GM19025 (cell line): ENCODE measurements at regions not wholly inside any gene's neighbourhood (a gene's known extent, or its start where the extent isn't known, plus 50 kb on each side); places are given as distances from the start of the nearest gene placed in this dataset.

Experiments used
- ATAC-seq: cut with Tn5 transposase; IDR thresholded peaks from one replicate; pipeline ENCODE4 v1.9.1; 2021; ENCODE audit warnings: mild to moderate bottlenecking, low read depth, moderate library complexity; ENCODE audit not compliant: unreplicated experiment

DNA sequence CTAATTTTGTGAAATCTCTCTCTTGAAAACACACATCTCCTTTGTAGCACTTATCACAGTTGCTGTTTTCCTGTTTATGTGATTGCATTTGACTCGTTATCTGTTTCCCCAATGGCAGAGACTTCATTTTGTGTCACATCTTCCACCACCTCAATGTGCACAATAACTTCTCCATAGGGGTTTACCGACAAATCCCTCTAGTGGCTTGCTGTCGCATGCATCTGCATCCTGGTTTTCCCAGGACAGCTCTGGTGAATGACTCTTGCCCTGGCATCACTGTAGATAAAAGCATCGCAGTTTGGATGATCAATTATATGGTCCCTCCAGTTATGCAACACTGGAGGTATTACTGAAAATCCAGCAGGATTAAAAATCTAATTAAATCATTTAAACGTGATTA, 206.5 kb upstream of the BTBD3 start:
- ATAC-seq = no peak

- ATAC-seq = no peak
Measured at GRCh38 chr20:11712639-11713160, 205.0 kb upstream of the BTBD3 start.

GRCh38 chr20:11714886-11715285, 202.8 kb upstream of the BTBD3 start:
- ATAC-seq = no peak

DNA sequence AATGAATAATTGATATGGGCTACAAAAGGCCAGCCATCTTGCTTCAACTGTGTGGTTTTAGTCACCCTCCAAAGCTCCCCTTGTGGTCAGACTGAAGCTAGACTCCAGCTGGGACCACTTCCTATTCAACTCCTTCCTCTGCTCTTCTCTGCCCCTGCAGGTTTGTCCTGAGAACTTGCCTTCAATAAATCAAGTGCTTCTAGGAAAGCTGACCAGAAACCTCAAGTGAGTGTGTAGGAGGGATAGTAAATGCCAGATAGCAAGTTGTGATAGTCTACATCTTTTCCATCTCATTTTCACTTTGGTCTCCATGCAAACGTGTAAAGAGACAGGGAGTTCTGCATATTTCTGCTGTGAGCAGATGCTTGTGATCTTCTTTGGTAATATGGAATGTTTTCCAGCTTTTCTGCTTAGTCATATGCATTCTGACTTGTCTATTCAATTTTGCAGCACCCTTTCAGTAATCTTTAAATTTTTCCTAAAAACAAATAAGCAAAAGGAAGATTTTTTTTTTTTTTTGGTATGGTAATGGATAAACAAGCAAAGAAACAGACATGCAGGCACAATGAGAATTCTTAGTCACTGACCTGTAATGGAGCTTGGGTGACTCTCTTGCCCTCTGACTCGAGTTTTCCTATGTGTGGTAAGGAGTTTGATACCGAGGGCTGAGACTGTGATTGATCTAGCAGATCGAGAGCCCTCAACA, 201.3 kb upstream of the BTBD3 start:
- ATAC-seq = no peak

- ATAC-seq = no peak
Measured at GRCh38 chr20:11716945-11717248, 200.8 kb upstream of the BTBD3 start.

DNA sequence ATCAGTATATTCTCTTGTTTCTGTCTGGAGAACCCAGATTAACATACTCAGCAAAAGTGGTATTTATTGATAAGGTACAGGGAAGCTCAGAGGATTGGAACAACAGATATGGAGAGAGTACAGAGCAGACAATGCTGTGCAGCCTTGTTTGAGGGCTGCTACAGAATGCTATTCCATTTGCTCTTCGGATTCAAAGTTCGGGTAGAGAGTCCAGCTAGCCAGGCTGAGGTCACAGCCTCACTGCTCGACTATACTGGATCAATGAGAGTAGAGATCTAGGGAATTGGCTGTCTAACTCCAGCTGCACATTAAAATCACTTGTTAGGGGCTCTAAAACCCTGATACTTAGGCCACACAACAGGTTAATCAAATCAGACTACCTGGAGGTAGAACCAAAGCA, 200.1 kb upstream of the BTBD3 start:
- ATAC-seq = no peak

- no peak for ATAC-seq
Measured at GRCh38 chr20:11718474-11719094, 199.1 kb upstream of the BTBD3 start.

DNA sequence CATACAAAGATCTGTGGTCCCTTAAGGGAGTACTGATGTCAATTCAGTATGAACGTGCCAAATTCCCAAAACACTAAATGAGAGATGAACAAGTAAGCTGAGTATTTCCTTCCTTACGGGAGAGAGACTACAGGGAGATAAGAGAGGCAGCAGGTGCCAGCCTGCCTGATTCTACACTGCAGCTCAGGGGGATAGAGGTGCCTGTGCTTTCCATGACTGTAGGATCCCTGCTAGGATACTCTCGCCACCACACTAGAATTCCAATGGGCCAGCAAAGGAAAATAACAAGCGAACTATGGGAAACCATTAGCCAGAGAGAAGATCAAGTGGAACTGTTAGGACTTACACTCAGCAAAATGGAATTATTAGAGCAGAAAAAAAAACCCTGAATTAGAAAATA, 198.5 kb upstream of the BTBD3 start:
- ATAC-seq = no peak

DNA sequence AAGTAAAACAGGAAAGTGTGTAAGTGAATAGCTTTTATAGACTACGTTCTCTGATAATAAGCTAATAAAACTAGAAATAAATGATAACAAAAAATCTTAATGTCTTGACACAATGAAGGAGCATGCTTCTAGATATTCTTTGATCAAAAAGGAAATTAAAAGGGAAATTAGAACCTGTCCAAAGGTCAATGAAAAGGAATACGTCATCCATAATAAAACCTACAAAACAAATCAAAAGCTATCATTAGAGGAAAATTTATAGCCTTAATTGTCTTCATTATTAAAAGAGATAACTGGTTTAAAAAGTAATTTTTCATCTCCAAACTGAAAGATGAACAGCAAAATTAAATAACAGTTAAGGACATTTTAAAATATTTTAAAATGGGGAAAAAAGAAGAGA, 196.3 kb upstream of the BTBD3 start:
- no peak for ATAC-seq

DNA sequence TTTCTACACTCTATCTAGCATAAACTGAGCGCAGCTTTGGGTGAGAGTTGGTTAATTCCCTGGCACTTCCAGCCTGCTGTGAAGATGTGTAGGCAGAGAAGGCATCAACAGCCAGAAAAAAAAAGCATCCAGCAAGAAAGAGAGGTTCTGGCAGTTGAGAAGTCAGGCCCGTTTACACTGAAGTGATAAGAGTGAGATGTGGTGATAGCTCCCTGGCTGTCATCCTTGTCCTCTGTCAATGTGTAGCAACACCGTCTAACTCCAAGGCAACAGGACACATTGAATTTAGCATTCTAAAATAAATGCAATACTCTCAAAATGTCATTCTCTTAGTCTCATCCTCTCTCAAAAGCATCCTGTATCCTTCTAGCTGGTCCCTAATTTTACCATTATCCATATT, 193.6 kb upstream of the BTBD3 start:
- no peak for ATAC-seq

GRCh38 chr20:11726026-11726425, 191.7 kb upstream of the BTBD3 start:
- ATAC-seq = no peak

DNA sequence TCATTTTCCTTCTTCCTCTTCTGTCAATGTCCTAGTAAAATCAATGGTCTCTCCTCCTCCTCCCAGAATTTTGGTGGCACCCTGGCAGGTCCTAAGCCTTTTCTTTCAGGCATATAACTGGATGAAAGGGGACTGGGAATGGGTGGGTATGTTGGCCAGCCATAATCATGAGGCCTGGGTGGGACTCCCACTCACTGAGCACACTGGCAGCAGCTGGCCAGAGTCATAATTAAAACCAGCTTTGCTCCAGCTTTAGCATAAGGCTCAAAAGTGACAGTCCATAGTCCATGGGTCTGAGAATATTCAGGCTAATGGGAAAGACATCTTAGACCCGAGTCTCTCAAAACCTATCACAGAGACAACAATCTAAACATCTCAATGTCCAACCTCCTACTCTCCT, 190.0 kb upstream of the BTBD3 start:
- ATAC-seq = no peak

- ATAC-seq = no peak
Measured at GRCh38 chr20:11728937-11729336, 188.8 kb upstream of the BTBD3 start.

GRCh38 chr20:11729806-11730205, 187.9 kb upstream of the BTBD3 start:
- no peak for ATAC-seq

- ATAC-seq = no peak
Measured at GRCh38 chr20:11734431-11734830, 183.3 kb upstream of the BTBD3 start.

GRCh38 chr20:11738852-11739251, 178.8 kb upstream of the BTBD3 start:
- ATAC-seq = no peak

DNA sequence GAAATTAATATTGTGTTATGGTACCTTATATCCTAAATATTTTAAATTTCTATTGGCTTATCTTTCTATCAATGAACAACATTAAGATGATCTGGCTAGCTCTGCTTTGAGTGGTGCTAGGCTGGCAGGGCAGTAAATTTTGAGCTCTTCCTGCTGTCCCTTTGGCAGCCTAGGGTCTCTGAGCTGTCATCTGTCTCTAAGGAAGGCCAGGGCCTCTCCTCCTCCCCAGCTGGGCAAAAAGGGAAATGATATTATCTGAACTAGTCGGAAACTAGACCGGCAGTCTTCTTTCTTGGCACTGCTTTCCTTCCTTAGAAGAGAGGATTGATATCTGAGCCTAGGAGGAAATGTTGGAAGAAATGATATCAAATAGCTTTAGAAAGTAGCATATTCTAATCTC, 176.7 kb upstream of the BTBD3 start:
- ATAC-seq = no peak

GRCh38 chr20:11745145-11745544, 172.5 kb upstream of the BTBD3 start:
- ATAC-seq = no peak

DNA sequence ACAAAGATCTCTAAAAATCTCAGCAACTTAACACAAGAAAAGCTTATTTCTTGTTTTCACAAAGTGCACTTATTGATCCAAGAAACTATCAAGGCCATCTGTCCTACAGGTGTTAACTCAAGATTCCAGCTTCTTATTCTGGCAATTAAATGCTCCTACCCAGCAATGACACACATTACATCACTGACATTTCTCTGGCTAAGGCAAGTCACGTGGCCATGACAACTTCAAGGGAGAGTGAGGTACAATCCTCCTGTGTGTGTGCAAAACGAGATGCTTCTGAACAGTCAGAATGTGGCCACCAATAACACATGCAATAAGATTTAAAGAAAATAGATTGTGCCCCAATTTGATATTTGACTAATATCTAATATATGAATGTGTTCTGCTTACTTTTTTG, 169.3 kb upstream of the BTBD3 start:
- ATAC-seq = no peak

DNA sequence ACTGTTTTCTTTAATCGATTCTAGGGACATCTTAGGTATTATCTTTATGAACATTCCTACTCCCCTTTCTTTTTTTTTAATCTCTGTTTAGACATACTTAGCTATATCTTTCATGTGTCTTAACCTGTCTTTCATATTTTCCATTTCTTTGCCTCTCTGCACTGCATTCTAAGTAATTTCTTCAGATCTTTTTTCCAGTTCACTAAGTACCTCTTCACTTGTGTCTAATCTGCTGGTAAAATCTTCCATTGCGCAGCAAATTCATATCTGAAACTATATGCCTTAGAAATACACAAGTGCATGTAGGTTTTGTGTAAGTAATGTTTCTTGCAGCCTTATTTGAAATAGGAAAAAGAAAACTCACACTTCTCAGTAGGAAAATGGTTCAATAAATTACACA, 165.4 kb upstream of the BTBD3 start:
- no peak for ATAC-seq

DNA sequence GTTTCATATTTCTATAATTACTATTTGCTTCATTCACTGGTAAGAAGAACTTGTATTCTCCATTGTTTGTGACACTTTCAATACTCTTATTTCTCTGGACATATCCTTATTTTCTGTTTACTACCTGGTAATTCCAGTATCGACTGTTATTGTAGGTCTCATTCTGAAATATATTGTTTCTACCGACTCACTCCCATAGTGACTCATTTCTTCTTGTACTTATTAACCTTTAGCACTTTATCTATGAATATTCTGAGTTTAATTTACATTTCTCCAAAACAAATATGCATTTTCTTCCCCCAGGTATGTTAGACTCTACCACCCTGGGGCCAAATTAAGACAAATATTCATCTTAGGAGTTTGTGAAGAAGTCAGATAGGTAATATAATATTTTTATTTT, 164.5 kb upstream of the BTBD3 start:
- no peak for ATAC-seq

DNA sequence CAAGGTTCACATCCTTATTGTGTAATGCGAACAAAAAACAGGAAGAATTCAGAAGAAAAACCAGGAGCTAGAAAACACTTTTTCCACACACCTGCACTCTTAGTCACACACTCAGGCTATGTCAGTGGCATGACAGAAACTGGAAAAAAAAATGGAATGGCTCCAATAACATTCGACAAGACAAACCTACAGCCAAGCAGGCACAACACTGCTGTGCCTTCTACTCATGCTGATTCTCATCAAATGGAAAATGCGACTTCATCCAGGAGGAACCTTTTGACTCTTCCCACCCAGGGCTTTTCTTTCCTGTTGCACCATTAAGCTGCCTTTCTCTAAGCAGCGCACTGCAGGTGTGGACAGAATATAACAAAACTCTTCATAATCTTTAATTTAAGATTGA, 163.2 kb upstream of the BTBD3 start:
- no peak for ATAC-seq
